GM18502 (cell line): ENCODE measurements at regions not wholly inside any gene's neighbourhood (a gene's known extent, or its start where the extent isn't known, plus 50 kb on each side); places are given as distances from the start of the nearest gene placed in this dataset.
"Not testable (repeated sequence)": the region's sequence is repeated elsewhere in the genome, so short reads cannot be mapped to it uniquely, and the experiment has no call there.

Experiments used
- ATAC-seq: cut with Tn5 transposase; IDR thresholded peaks from one replicate; pipeline ENCODE4 v1.9.1; 2021; ENCODE audit warnings: mild to moderate bottlenecking; ENCODE audit not compliant: unreplicated experiment, poor library complexity

- no peak for ATAC-seq
These were observed 143.5 kb downstream of the NFKBIZ start for GRCh38 chr3:101992863-101993262.

- no peak for ATAC-seq
These were observed 145.1 kb downstream of the NFKBIZ start for GRCh38 chr3:101994386-101994785.

GRCh38 chr3:101995371-101996046 lies 146.2 kb downstream of the NFKBIZ start:
- no peak for ATAC-seq

GRCh38 chr3:101996832-101997231 lies 147.5 kb downstream of the NFKBIZ start:
- peak; percentile 52 for ATAC-seq

DNA sequence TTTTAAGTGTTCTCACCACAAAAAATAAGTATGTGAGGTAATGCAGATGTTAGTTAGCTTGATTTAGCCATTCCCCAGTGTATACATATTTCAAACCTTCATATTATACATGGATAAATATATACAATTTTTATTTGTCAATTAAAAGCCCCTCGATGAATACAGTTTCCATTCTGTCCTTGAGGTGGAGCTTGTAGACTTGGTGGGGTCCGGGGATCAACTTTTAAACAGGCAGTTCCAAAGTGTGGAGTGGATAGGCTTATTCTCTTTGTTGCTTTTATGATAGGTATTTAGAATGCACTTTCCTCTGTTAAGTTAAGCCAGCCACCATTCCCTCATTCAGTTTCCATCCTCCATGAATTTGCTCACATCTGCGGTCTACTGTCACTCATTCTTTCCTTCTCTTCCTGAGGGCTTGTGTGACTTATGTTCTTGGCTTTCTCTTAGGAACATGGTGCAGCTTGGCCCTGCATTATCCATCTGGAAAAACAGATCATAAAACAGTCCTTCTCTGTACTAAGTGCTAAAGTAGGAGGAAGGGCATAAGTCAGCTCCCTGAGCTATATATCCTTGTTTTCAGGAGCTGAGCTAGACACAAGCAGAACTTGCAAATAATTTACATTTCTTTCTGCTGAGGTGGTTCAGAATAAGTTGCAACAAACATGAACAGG lies 149.1 kb downstream of the NFKBIZ start:
- ATAC-seq: no peak

GRCh38 chr3:101999177-101999779 lies 150.0 kb downstream of the NFKBIZ start:
- peak; percentile 37 for ATAC-seq

DNA sequence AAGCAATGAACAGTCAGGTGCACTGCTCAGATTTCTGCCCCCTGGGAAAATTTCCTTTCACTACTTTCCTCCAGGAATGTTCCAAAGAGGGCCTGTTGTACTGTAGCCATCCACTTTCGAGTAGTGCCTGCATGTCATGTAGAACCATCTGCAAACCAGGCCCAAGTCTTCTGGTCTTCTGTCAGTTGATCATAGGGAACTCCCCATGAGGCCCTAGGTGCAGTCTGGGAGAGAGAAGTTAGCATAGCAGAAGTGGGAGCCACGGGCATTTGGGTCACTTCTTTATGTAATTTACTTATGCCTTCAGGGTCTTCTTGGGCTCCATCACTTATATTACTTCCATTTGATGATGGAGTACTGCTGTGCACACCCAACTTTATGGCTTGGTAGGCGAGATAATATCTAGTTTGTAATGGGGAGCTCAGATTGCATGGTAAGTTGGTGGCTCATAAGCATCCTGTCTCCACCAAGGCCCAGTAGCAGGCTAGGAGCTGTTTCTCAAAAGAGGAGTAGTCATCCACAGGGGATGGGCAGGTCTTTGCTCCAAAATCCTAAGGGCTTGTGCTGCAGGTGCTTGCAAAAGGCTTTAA lies 151.4 kb downstream of the NFKBIZ start:
- ATAC-seq: peak; percentile 42

DNA sequence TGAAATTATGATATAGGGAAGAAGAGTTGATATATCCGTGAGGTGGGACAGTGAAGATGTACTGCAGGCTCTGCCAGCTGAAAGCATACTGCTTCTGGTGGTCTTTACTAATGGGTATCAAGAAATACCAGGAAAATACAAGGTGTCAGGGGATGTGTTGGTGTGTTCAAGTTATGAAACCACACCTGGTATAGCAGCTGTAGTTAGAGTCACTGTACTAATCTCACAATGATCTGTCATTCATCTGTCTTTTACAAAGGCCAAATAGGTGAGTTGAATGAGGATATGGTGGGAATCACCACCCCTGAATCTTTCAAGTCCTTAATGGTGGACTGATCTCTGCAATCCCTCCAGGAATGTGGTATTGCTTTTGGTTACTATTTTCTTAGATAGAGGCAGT lies 152.7 kb downstream of the NFKBIZ start:
- ATAC-seq: no peak

DNA sequence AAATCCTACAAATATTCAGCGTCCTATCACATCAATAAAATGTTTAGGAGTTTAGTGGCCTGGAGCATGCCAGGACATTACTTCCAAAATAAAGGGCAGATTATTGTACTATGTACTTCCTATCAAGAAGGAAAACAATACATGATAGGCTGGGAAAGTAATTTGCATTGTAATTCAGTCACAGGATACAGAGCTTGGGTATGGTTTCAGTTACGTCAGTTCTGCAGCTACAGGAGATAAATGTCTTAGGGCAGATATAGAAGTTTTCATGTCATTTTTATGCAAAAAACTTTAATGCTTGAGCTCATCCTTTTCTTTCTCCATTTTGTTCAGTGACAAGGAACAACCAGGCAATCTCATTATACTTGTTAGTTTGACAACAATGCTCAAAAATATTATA lies 155.2 kb downstream of the NFKBIZ start:
- no peak for ATAC-seq

DNA sequence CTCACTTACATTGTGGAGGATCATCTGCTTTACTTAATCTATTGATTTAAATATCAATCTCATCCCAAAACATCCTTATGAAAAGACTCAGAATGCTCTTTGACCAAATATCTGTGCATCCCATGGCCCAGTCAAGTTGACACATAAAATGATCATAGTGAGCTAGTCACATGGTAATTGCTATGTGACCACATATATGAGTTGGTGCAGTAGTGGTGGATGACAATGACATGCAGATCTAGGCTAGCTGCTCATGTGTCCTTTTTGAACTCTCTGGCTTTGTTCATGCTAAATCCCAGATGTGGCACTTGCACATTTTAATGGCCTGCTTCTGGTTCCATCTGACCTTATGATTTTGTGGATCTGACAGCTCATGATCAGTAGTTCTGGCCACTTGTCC lies 156.2 kb downstream of the NFKBIZ start:
- no peak for ATAC-seq

GRCh38 chr3:102006812-102007485 lies 157.6 kb downstream of the NFKBIZ start:
- ATAC-seq: no peak

DNA sequence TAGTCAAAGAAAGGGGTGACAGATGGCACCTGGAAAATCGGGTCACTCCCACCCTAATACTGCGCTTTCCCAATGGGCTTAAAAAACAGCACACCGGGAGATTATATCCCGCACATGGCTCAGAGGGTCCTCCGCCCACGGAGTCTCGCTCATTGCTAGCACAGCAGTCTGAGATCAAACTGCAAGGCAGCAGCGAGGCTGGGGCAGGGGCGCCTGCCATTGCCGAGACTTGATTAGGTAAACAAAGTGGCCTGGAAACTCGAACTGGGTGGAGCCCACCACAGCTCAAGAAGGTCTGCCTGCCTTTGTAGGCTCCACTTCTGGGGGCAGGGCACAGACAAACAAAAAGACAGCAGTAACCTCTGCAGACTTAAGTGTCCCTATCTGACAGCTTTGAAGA lies 159.1 kb downstream of the NFKBIZ start:
- not testable (repeated sequence) for ATAC-seq

DNA sequence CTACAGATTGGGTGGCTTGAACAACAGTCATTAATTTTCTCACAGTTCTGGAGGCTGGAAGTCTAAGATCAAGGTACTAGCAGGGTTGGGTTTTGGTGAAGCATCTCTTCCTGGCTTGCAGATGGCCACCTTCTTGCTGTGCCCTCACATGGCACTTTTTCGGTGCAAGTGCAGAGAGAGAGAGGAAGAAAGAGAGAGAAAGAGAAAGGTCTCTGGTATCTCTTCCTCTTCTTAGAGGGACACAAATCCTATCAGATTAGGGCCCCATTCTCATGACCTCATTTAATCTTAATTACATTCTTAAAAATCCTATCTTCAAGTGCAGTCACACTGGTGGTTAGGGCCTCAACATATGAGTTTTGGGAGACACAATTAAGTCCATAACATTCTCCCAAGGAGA lies 167.1 kb downstream of the NFKBIZ start:
- no peak for ATAC-seq

GRCh38 chr3:102017784-102018183 lies 168.5 kb downstream of the NFKBIZ start:
- peak; percentile 62 for ATAC-seq

DNA sequence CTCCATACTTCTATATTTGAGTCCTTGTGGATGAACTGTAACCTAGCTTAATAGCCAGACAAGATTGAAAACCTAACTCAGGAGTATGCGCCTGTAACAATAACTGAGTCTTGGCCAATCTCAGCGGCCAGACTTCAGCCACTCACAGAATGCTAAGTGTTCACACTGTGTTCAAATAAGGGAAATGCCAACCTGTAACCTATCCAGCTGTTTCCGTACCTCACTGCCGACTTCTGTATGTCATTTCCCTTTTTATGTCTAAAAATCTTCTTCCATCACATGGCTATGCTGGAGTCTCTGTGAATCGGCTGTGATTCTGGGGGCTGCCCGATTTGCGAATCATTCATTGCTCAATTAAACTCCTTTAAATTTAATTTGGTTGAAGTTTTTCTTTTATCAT lies 169.2 kb downstream of the NFKBIZ start:
- peak; percentile 71 for ATAC-seq

GRCh38 chr3:102020735-102021134 lies 171.4 kb downstream of the NFKBIZ start:
- ATAC-seq: no peak

GRCh38 chr3:102024270-102024904 lies 175.1 kb downstream of the NFKBIZ start:
- ATAC-seq: no peak

- no peak for ATAC-seq
These were observed 176.4 kb downstream of the NFKBIZ start for GRCh38 chr3:102025606-102026270.

GRCh38 chr3:102026656-102027055 lies 177.3 kb downstream of the NFKBIZ start:
- ATAC-seq: no peak

DNA sequence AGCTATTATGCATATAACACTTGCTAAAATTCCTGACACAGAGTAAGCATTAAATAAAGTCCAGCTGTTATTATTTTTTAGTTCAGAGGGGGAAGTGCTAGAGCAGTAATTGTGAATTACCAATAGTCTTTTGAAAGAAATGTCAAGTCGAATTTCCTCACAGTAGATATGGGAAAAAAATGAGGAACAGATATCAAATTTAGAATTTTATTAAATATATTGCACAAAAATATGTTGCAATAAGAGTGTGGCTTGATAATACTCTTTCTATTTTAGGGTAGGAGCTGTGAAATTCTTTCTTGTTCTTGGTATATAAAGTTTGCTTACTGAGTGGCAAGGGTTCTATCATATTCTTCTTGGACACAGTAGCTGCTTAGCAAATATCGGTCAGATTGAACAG lies 181.3 kb downstream of the NFKBIZ start:
- ATAC-seq: no peak
